Prostate gland (tissue), 2 donors: ENCODE measurements at regions not wholly inside any gene's neighbourhood (a gene's known extent, or its start where the extent isn't known, plus 50 kb on each side); places are given as distances from the start of the nearest gene placed in this dataset.

ENCODE experiments used
- CTCF ChIP-seq, 4 experiments: fragments of 200-600 bp in 2 of 4; fragments of 450-650 bp in 2 of 4; sonication (generic) in 2 of 4; IDR thresholded peaks; 1 replicate in 3 of 4; 2 replicates in 1 of 4; pipeline ENCODE4 v1.5.1; 2016 to 2019; ENCODE audit warnings: antibody characterized with exemption in 4 of 4, mild to moderate bottlenecking in 2 of 4, moderate library complexity in 2 of 4
- POLR2A ChIP-seq: fragments of 450-650 bp; IDR thresholded peaks from one replicate; pipeline ENCODE4 v1.6.1; 2016; ENCODE audit warnings: antibody characterized with exemption, mild to moderate bottlenecking
- POLR2AphosphoS5 ChIP-seq: sonication (generic); formaldehyde crosslinking; IDR thresholded peaks from one replicate; pipeline ENCODE4 v1.6.1; 2017; ENCODE audit warnings: antibody characterized with exemption

GRCh38 chr7:81630600-81630999 lies 139.2 kb downstream of the HGF start:
- TF ChIP-seq POLR2A (no peak), POLR2AphosphoS5 (no peak), CTCF (IDR thresholded peaks at IDR 0.05) (no peak)
